Natural killer cell (primary cell): ENCODE measurements at regions not wholly inside any gene's neighbourhood (a gene's known extent, or its start where the extent isn't known, plus 50 kb on each side); places are given as distances from the start of the nearest gene placed in this dataset.

ENCODE experiments used
- ATAC-seq, 3 donors: fragments of 150-1000 bp in 2 of 3; fragments of 200-7000 bp in 1 of 3; cut with Tn5 transposase; 1 replicate in 1 of 3; 2 replicates in 2 of 3; pipeline ENCODE4 v1.10.0; 2021; ENCODE audit warnings: mild to moderate bottlenecking in 2 of 3, moderate library complexity in 2 of 3
- DNase-seq, 2 donors: peaks; one replicate each; pipeline versions ENCODE4 v3.0.0 to v3.0.0-alpha.2; 2013 to 2021; ENCODE audit warnings: mixed read lengths in 1 of 2
- H3K27ac ChIP-seq: one replicate; pipeline ENCODE4 v1.5.1; 2013; ENCODE audit warnings: mild to moderate bottlenecking, low read length
- H3K27me3 ChIP-seq: one replicate; pipeline ENCODE4 v1.6.1; 2013; ENCODE audit warnings: low read length; ENCODE audit not compliant: control insufficient read depth, insufficient read depth
- H3K36me3 ChIP-seq: one replicate; pipeline ENCODE4 v1.6.1; 2013; ENCODE audit warnings: low read length; ENCODE audit not compliant: control insufficient read depth, insufficient read depth
- H3K4me1 ChIP-seq: one replicate; pipeline ENCODE4 v1.6.1; 2013; ENCODE audit warnings: low read length; ENCODE audit not compliant: control insufficient read depth, insufficient read depth
- H3K4me3 ChIP-seq: one replicate; pipeline ENCODE4 v1.5.1; 2013; ENCODE audit warnings: low read length
- H3K9me3 ChIP-seq: one replicate; pipeline ENCODE4 v1.6.1; 2013; ENCODE audit warnings: low read length; ENCODE audit not compliant: control insufficient read depth, insufficient read depth
- H3K27ac Mint-ChIP-seq, 2 donors: one replicate each; pipeline ENCODE4 v1.8.0; 2022; ENCODE audit warnings: mild to moderate bottlenecking in 2 of 2, mixed read lengths in 2 of 2, moderate library complexity in 1 of 2
- H3K27me3 Mint-ChIP-seq, 2 donors: one replicate each; pipeline ENCODE4 v1.8.0; 2022; ENCODE audit warnings: low read depth in 2 of 2, mixed read lengths in 2 of 2
- H3K36me3 Mint-ChIP-seq: one replicate; pipeline ENCODE4 v1.8.0; 2022; ENCODE audit warnings: mixed read lengths
- H3K4me1 Mint-ChIP-seq, 2 donors: one replicate each; pipeline ENCODE4 v1.8.0; 2022; ENCODE audit warnings: mixed read lengths in 2 of 2
- H3K4me3 Mint-ChIP-seq: one replicate; pipeline ENCODE4 v1.8.0; 2022; ENCODE audit warnings: mild to moderate bottlenecking, moderate library complexity, mixed read lengths
- H3K9me3 Mint-ChIP-seq, 2 donors: one replicate each; pipeline ENCODE4 v1.8.0; 2022; ENCODE audit warnings: mixed read lengths in 2 of 2
- CTCF ChIP-seq: fragments of 200-600 bp; IDR thresholded peaks from one replicate; pipeline ENCODE4 v1.8.0; 2022; ENCODE audit warnings: antibody characterized with exemption
- WGBS: methylation state at CpG from one replicate; pipeline ENCODE4 v1.1.7; 2013; ENCODE audit warnings: missing lambda C conversion rate; ENCODE audit not compliant: insufficient coverage; 5-methylcytosine and 5-hydroxymethylcytosine counted together
- intact Hi-C: fragments of 100-400 bp; cut with micrococcal nuclease; formaldehyde crosslinking; loops from one replicate; pipeline ENCODE4 v1.14.2; 2022

- Mint-ChIP-seq H3K27ac (no peak overlapping the region), H3K4me1 (no peaks in the 10 kb centered on the region), H3K27me3 (no peaks in the 10 kb centered on the region), H3K9me3 (peaks cover 7 to 9% of the 10 kb centered on the region in 2 donors), H3K36me3 (no peaks in the 10 kb centered on the region), H3K4me3 (no peak overlapping the region)
- 87% methylated on average over 13 of the region's 13 CpGs for WGBS
- DNase-seq (no peak), ATAC-seq (no peak)
- Histone ChIP-seq H3K36me3 (no peaks in the 10 kb centered on the region), H3K4me3 (no peak overlapping the region), H3K27me3 (no peaks in the 10 kb centered on the region), H3K9me3 (peaks cover 9% of the 10 kb centered on the region), H3K4me1 (no peaks in the 10 kb centered on the region), H3K27ac (no peak overlapping the region)
- no peak for TF ChIP-seq CTCF
- intact Hi-C loops, result no loop called here
These were observed 1386.8 kb downstream of the PCDH9 start for GRCh38 chr13:65843314-65843731.

GRCh38 chr13:65841156-65841555 is 1389.0 kb downstream of the PCDH9 start:
- no peaks in the 10 kb centered on the region for H3K27me3 ChIP-seq
- no peak overlapping the region for H3K27ac Mint-ChIP-seq
- intact Hi-C loops, result no loop called here

GRCh38 chr13:65836066-65836465 is 1394.1 kb downstream of the PCDH9 start:
- Histone ChIP-seq H3K4me3 (no peak overlapping the region), H3K27me3 (no peaks in the 10 kb centered on the region), H3K27ac (no peak overlapping the region), H3K4me1 (no peaks in the 10 kb centered on the region), H3K36me3 (no peaks in the 10 kb centered on the region), H3K9me3 (peaks cover 2% of the 10 kb centered on the region)
- no peak overlapping the region for H3K27ac Mint-ChIP-seq
- no peak for DNase-seq
- no peak overlapping the region for H3K4me3 Mint-ChIP-seq
- no peaks in the 10 kb centered on the region for H3K36me3 Mint-ChIP-seq
- H3K27me3 Mint-ChIP-seq, result no peaks in the 10 kb centered on the region
- intact Hi-C loops, result no loop called here
- no peak for ATAC-seq
- no peaks in the 10 kb centered on the region for H3K9me3 Mint-ChIP-seq
- H3K4me1 Mint-ChIP-seq, result no peaks in the 10 kb centered on the region
- no peak for TF ChIP-seq CTCF

More at GRCh38 chr13:65841156-65841555, 1389.0 kb downstream of the PCDH9 start:
- no peak for TF ChIP-seq CTCF
- Mint-ChIP-seq H3K36me3 (no peaks in the 10 kb centered on the region), H3K4me1 (no peaks in the 10 kb centered on the region), H3K27me3 (no peaks in the 10 kb centered on the region), H3K4me3 (no peak overlapping the region), H3K9me3 (peaks cover 6% of the 10 kb centered on the region in 2 donors)
- DNase-seq, result no peak
- Histone ChIP-seq H3K27ac (no peak overlapping the region), H3K4me1 (no peaks in the 10 kb centered on the region), H3K9me3 (peaks cover 9% of the 10 kb centered on the region), H3K4me3 (no peak overlapping the region), H3K36me3 (no peaks in the 10 kb centered on the region)
- no peak for ATAC-seq
- 96% methylated on average over 2 of the region's 3 CpGs for WGBS

GRCh38 chr13:65834897-65835296 is 1395.2 kb downstream of the PCDH9 start:
- Mint-ChIP-seq H3K27me3 (no peaks in the 10 kb centered on the region), H3K27ac (no peak overlapping the region), H3K36me3 (no peaks in the 10 kb centered on the region), H3K9me3 (no peaks in the 10 kb centered on the region), H3K4me3 (no peak overlapping the region), H3K4me1 (no peaks in the 10 kb centered on the region)
- Histone ChIP-seq H3K9me3 (peaks cover 2% of the 10 kb centered on the region), H3K4me1 (no peaks in the 10 kb centered on the region), H3K4me3 (no peak overlapping the region), H3K27ac (no peak overlapping the region), H3K36me3 (no peaks in the 10 kb centered on the region), H3K27me3 (no peaks in the 10 kb centered on the region)
- no peak for DNase-seq
- no peak for ATAC-seq
- no CpG with 5 or more reads among the region's 2 CpGs for WGBS
- intact Hi-C loops, result no loop called here
- no peak for TF ChIP-seq CTCF
